GM18873 (cell line): ENCODE measurements at regions not wholly inside any gene's neighbourhood (a gene's known extent, or its start where the extent isn't known, plus 50 kb on each side); places are given as distances from the start of the nearest gene placed in this dataset.
"Not testable (repeated sequence)": the region's sequence is repeated elsewhere in the genome, so short reads cannot be mapped to it uniquely, and the experiment has no call there.

Source experiments
- ATAC-seq: cut with Tn5 transposase; IDR thresholded peaks from one replicate; pipeline ENCODE4 v1.9.1; 2021; ENCODE audit warnings: mild to moderate bottlenecking, moderate library complexity, moderate number of reproducible peaks; ENCODE audit not compliant: unreplicated experiment, low FRiP score

DNA sequence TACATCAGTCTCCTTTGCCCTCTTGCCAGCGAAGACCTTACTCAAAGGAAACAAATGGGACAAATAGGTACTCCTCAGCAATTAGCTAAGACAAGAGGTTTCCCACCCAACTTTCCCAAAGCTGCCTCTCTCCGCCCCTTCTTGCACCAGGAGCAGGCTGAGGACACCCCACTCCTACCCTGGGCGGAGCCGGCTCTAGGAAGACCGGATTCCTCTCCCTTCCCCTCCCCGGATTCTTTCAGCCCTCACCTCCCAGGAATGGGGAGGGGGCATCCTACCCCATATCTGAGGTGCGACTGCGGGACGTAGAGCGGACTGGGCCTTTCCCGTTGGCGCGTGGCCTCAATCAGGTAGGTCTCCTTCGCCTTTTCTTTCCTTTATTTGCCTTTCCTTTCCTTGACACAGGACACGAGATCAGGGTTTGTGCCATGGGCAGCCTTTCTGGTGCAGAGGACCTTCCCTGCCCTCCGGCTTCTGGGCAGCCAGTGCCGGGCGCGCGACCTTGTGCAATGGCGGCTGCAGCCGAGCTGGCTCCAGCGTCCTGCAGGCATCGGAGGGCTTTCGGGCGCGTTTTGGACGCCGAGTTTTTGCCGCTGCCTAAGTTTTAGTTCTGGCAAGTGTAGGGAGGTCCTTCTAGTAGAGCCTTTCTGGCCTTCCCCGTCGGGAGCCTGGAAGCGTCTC, 279.9 kb downstream of the PLS3 start:
- ATAC-seq, result not testable (repeated sequence)

DNA sequence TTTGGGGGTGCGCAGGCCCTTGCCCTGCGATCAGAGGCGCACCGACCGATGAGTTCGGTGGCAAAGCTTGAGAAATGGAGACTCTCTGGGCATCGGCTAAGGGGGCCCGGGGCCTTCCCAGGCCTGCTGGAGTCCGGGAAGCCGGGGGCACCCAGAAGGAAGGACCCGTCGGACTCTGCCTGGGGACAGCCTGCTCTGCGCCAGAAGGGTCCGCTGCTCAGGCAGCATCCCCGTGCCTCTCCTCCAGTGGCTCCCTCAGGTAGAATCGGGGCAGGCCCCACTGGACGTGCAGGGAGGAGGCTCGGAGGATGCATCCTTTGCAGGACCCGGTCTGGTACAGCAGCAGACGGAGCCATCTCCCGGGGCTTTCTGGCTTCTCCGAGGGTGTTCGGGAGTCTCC, 290.0 kb downstream of the PLS3 start:
- not testable (repeated sequence) for ATAC-seq

DNA sequence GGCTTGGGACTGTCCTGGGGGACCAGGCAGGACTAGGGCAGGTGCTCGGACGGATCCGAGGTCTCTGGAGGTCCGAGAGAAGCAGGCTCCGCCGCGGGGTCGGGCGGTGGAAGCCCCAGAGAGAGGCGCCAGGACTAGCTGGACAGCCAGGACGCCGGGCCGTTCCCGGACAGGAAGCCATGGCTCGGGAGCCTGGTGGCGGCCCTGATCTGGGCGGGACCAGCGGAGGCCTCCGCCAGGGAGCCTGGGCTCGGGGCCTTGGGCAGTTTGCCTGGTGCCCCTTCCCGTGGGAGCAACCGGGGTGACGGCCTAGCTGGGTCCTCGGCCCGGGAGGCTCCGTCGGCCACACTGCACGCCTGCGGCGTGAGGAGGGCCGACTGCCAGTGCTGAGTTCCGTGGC, 292.3 kb downstream of the PLS3 start:
- ATAC-seq, result not testable (repeated sequence)

DNA sequence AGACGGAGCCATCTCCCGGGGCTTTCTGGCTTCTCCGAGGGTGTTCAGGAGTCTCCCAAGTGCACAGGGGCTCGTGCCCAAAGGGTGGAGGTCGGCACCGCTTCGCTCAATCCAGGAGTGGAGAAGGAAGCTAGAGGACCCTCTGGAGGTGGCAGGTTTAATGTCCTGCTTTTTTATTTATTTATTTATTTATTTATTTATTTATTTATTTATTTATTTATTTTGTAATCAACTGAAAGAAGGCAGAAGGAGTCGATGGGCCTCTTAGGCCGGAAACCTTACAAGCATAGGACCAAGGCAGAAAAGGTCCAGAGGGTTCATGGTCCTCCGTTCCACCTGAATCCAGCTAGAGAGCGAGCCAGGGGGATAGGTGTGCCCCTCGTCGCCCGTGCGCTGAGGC, 289.4 kb upstream of the AGTR2 start:
- ATAC-seq, result not testable (repeated sequence)

DNA sequence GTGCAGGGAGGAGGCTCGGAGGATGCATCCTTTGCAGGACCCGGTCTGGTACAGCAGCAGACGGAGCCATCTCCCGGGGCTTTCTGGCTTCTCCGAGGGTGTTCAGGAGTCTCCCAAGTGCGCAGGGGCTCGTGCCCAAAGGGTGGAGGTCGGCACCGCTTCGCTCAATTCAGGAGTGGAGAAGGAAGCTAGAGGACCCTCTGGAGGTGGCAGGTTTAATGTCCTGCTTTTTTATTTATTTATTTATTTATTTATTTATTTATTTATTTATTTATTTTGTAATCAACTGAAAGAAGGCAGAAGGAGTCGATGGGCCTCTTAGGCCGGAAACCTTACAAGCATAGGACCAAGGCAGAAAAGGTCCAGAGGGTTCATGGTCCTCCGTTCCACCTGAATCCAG, 286.4 kb upstream of the AGTR2 start:
- not testable (repeated sequence) for ATAC-seq

DNA sequence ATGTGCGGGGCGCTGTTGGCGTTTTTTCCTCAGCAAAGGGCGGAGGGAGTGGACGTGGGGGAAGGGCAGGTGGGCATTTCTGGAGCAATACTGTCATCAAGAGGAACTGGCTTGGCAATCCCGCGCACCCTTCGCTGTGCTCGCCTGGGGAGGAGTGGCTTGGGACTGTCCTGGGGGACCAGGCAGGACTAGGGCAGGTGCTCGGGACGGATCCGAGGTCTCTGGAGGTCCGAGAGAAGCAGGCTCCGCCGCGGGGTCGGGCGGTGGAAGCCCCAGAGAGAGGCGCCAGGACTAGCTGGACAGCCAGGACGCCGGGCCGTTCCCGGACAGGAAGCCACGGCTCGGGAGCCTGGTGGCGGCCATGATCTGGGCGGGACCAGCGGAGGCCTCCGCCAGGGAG, 282.5 kb upstream of the AGTR2 start:
- ATAC-seq, result not testable (repeated sequence)

DNA sequence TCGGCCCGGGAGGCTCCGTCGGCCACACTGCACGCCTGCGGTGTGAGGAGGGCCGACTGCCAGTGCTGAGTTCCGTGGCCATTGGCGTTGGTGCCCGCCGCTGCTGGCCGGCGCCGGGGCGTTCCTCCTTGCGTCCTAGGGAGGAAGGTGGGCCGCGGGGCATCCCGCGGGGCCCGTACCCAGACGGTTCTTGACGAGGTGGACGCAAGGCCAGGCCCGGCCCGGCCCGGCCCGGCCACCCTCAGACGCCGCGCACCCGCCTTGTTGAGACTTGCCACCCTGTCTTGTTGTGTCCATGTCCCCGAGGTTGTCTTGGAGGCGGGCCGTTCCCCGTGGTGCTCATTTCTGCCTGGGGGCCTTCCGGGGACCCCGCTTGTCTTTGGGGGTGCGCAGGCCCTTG, 282.0 kb upstream of the AGTR2 start:
- ATAC-seq, result not testable (repeated sequence)

DNA sequence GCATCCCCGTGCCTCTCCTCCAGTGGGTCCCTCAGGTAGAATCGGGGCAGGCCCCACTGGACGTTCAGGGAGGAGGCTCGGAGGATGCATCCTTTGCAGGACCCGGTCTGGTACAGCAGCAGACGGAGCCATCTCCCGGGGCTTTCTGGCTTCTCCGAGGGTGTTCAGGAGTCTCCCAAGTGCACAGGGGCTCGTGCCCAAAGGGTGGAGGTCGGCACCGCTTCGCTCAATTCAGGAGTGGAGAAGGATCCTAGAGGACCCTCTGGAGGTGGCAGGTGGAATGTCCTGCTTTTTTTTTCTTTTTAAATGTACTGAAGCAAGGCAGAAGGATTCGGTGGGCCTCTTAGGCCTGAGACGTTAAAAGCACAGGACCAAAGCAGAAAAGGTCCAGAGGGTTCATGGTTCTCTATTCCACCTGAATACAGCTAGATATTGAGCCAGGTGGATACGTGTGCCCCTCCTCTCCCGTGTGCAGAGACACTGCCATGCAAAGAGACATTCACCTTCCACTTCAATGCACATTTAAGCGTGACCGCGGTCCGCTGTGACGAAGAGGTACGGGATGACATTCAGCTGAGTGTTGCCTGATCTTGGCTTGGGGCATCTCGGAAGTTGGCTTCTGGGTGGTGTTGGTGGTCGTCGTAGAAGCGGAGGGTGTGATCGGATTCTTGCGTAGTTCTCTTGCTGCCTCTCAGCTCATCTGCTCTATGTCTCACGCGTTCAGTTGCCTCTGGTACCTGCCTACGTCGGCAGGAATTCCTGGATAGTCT, 281.2 kb upstream of the AGTR2 start:
- no peak for ATAC-seq

DNA sequence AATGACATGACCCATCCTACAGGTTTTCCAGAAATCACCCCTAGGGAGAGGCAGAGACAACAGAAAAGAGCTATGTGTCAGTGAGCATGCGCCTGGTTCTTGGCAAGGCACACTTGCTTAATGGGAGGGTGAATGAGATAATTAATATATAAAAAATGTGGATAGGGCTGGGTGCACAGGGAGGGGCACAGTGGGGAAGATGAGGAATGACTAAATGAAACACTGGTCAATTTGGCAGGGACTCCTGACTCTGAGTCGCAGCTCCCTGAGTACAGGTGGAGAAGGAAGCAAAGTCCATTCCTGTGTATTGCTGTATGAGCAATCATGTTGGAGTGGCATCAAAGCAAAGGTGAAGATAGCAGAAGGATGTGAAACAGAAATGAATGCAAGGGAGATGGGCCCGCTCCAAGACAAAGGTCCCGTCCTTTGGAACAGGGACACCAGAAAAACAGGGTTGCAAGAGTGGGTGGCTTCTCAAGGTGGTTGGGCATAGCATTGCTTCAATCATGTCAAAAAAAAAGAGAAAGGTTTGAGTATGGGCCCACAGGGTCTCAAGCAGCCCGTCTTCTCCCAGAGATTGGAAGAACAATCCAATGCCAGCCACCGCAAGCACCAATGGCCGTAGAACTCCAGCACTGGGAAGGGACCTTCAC, 278.4 kb upstream of the AGTR2 start:
- ATAC-seq, result no peak

DNA sequence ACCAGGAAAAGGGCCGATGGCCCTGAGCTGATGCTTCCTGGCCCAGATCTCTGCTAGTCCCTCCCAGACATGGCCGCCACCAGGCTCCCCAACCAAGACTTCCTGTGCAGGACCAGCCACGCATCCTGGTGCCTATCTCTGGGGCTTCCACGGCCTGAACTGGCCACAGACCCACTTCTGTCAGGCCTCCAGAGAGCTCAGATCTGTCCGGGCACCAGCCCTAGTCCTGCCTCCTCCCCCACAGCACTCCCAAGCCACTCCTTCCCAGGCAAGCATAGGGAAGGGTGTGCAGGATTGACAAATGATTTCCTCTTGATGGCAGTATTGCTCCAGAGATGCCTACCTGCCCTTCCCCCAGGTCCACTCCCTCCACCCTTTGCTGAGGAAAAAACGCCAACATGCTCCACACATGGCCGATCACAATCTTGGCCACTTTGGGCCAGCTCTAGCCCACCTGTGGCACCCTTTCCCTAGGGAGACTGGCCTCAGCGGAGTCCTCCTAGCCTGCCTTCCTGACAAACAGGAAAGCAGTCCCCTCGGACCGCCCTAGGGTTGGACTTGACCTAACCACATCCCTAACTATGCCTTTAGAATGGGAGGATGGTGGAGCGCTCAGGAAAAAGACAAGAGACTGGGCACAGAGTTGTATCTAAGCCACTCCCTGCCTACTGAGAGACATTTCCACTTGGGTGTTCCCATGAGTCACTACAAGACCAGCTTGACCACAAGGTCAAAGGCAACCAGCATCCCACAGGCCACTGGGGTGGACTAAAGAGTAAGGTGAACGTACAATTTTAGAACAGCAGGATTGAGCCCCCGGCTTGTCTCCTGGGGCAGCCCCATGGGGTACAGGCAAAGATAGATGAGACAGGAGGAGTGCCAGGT, 277.5 kb upstream of the AGTR2 start:
- peak; percentile 56 for ATAC-seq

DNA sequence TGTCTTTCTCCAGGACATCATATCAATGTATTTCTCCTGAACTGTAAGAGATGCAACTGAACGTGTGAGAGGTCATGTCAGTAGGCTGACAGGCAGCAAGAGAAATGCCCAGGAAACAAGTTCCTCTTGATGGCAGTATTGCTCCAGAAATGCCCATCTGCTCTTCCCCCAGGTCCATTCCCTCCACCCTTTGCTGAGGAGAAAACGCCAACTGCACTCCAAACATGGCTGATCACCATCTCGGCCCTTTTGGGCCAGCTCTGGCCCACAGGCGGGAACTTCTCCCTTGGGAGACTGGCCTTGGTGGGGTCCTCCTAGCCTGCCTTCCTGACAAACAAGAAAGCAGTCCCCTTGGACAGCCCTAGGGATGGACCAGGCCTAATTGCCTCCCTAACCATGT, 276.5 kb upstream of the AGTR2 start:
- peak; percentile 33 for ATAC-seq

DNA sequence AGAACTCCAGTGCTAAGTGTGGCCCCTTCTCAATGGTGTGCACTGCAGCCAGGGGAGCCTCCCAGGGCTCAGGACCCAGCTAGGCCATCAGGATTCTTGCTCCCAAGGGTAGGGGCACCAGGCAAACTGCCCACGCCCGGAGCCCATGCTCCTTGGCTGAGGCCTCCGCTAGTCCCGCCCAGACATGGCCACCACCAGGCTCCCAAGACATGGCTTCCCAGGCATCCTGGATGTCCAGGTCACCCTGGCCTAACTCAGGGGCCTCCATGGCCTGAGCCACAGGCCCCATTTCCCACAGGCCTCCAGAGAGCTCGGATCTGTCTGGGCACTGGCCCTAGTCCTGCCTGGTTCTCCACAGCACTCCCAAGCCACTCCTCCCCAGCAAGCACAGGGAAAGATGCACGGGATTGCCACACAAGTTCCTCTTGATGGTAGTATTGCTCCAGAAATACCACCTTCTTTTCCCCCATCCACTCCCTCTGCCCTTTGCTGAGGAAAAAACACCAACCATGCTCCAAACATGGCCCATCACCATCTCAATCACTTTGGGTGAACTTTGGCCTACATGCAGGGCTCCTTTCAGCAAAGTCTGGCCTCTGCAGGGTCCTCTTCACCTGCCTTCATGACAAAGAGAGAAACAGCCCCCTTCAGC, 274.7 kb upstream of the AGTR2 start:
- no peak for ATAC-seq

DNA sequence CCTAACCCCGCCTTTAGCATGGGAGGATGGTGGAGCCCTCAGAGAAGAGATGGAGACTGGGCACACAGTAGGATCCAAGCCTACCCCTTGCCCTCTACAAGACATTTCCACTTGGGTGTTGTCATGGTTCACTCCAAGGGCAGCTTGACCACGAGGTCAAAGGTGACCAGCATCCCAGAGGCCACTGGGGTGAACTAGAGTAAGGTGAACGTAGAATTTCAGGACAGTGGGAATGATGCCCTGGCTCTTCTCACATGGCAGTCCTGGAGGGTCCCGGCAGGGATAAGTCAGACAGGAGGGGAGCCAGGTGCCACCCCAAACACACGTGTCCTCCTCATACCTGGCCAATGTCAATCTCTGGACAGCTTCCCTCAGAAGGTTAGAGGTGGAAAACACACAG, 274.2 kb upstream of the AGTR2 start:
- ATAC-seq, result no peak

DNA sequence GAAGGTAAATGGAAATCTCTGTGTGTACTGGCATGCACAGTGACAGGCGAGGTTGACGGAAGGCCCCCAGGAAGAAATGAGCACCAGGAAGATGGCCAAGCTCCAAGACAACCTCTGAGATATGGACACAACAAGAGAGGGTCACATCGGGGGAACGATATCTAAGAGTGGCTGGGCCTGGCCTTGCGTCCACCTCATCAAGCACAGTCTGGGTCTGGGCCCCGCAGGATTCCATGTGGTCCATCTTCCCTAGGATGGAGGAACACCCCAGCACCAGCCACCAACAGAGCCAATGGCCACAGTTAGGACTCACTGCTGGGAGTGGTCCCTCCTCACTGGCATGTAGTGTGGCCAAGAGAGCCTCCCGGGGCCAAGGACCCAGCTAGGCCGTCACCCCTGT, 272.6 kb upstream of the AGTR2 start:
- ATAC-seq, result no peak

DNA sequence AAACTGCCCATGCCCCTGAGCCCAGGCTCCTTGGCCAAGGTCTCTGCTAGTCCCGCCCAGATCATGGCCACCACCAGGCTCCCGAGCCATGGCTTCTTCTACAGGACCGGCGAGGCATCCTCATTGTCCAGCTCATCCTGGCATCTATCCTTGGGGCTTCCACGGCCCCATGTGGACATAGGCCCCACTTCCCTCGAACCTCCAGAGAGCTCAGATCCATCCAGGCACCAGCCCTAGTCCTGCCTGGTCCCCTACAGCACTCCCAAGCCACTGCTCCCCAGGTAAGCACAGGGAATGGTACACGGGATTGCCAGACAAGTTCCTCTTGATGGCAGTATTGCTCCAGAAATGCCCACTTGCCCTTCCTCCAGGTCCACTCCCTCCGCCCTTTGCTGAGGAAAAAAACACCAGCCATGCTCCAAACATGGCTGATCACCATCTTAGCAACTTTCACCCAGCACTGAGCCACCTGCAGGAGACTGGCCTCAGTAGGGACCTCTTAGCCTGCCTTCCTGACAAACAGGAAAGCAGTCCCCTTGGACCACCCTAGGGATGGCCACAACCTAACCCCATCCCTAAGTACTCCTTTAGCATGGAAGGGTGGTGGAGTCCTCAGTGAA, 272.1 kb upstream of the AGTR2 start:
- ATAC-seq, result peak; percentile 71

DNA sequence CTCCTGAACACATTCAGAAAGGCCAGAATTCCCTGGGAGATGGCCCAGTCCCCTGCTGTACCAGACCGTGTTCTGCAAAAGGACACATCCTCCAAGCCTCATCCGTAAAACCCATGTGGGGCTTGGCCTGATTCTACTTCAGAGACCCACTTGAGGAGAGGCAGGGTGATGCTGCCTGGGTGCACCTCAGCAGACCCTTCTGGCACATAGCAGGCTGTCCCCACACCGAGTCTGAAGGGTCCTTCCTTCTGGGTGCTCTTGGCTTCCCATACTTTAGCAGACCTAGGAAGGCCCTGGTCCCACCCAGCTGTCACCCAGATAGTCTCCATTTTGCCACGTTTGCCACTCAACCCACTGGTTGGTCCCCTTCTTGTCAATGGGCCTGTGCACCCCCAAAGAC, 270.1 kb upstream of the AGTR2 start:
- no peak for ATAC-seq

DNA sequence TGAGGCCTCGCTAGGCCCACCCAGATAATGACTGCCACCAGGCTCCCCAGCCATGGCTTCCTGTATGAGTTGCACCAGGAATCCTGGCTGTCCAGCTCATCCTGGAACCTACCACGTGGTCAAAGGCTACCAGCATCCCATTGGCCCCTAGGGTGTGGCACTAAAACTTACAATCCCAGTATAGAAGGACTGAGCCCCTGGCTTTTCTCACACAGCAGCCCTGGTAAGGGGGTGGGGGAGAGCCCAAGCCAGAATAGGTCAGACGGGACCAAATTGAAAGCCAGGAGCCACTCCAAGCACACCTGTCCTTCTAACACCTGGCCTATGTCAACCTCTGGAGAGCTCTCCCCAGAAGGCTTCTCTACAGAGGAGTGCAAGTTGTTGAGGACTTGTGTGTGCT, 269.3 kb upstream of the AGTR2 start:
- ATAC-seq, result no peak

DNA sequence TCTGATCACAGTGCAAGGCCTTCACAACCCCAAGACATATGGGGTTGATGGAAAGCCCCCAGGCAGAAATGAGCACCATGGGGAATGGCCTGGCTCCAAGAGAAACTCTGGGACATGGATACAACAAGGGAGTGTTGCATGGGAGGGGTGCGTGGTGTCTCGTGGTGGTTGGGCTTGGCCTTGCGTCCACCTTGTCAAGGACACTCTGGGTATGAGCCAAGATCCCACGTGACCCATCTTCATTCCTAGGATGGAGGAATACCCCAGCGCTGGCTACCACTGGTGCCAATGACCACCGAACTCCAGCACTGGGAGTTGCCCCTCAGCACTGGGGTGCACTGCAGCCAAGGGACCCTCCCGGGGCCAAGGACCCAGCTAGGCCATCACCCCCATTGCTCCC, 267.5 kb upstream of the AGTR2 start:
- ATAC-seq, result no peak

DNA sequence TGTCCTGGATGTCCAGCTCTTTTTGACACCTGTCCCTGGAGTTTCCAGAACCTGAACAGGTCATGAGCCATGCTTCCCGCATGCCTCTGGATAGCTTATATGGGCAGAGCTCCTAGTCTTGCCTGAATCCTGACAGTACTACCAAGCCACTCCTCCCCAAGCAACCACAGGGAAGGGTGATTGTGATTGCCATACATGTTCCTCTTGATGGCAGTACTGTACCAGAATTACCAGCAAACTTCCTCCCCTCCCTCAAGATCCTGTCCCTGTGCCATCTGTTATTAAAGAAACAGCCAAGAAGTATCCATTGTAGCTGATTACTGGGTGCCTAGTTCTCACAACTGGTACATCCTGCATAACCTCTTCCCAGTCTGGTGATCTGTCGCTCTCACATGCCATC, 264.3 kb upstream of the AGTR2 start:
- no peak for ATAC-seq

DNA sequence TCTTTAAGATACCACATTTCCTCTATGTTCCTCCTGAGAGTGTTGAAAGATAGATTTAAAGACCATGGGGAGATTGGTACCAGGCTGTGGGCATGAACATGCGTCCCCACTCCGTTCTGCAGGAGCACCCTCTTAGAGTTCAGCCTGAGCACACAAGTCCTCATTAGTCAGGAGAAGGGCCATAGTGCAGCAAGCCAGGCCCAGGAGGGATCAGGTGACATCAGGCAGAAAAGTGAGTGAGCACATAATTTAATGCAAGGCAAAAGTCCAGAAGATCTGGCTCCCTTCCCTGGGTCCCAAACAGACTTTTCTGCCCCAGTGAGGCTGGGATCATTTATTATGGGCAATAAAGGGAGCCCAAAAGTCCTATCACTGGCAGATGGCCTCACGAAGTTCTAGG, 263.7 kb upstream of the AGTR2 start:
- ATAC-seq, result no peak
